ENCODE measurements at regions not wholly inside any gene's neighbourhood (a gene's known extent, or its start where the extent isn't known, plus 50 kb on each side); places are given as distances from the start of the nearest gene placed in this dataset.
"Not testable (repeated sequence)": the region's sequence is repeated elsewhere in the genome, so short reads cannot be mapped to it uniquely, and the experiment has no call there.

GRCh38 chr3:159884661-159885402, 103.8 kb upstream of the IL12A start:
- H3K79me2 ChIP-seq (ENCODE audit: insufficient read depth, low read depth): no peaks in the 10 kb centered on the region
- 0 out of 2 replicates have a peak overlapping the region, but pooled peaks have one; percentile 8 for H3K4me2 ChIP-seq

DNA sequence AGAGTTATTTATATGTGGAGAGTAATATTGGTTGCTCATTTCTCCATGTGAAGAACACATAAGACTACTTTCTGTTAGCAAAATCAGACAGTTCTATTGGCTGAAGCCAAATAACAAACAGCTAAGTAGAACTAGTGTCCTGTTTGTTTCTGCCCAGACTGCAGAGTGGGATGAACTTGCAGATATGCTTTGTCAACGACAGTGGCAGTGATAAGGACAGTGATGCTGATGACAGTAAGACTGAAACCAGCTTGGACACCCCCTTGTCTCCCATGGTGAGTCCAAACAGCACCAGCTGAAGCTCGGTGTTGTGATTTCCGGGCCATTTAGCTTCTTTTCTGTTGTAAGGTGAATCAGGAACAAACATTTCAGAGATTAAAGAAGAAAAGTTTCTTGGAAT, 102.6 kb upstream of the IL12A start:
- H3K4me3 ChIP-seq (IDR thresholded peaks at IDR 0.05; ENCODE audit: insufficient read depth, low read depth, low read length): no peak overlapping the region
- no peak overlapping the region for H3K9ac ChIP-seq
- peaks cover 27% of the 10 kb centered on the region for H3K4me1 ChIP-seq (ENCODE audit: low read depth, poor library complexity, severe bottlenecking)
- no peaks in the 10 kb centered on the region for H3K36me3 ChIP-seq (ENCODE audit: insufficient read depth)
- H2AFZ ChIP-seq (ENCODE audit: low read depth): no peak overlapping the region
- no peak overlapping the region for H3K27ac ChIP-seq
- TF ChIP-seq CTCF (conservative IDR thresholded peaks at IDR 0.05; ENCODE audit: low read depth, low read length): no peak
- no peak overlapping the region for H3K4me2 ChIP-seq
- no peaks in the 10 kb centered on the region for H3K79me2 ChIP-seq (ENCODE audit: insufficient read depth, low read depth)
- H3K27me3 ChIP-seq (ENCODE audit: insufficient read depth, low read depth): no peaks in the 10 kb centered on the region
- H4K20me1 ChIP-seq (ENCODE audit: insufficient read depth): no peaks in the 10 kb centered on the region

More at GRCh38 chr3:159884661-159885402, 103.8 kb upstream of the IL12A start:
- Histone ChIP-seq H3K4me3 (IDR thresholded peaks at IDR 0.05; ENCODE audit: insufficient read depth, low read depth, low read length) (no peak overlapping the region), H3K4me1 (ENCODE audit: low read depth, poor library complexity, severe bottlenecking) (peaks cover 27% of the 10 kb centered on the region), H3K27me3 (ENCODE audit: insufficient read depth, low read depth) (no peaks in the 10 kb centered on the region), H2AFZ (ENCODE audit: low read depth) (peak overlapping the region; percentile 8; the same call in 1 of the 2 replicates), H3K27ac (no peak overlapping the region), H4K20me1 (ENCODE audit: insufficient read depth) (no peaks in the 10 kb centered on the region), H3K9ac (no peak overlapping the region), H3K36me3 (ENCODE audit: insufficient read depth) (no peaks in the 10 kb centered on the region)
- TF ChIP-seq CTCF (conservative IDR thresholded peaks at IDR 0.05; ENCODE audit: low read depth, low read length): peak; percentile 83

DNA sequence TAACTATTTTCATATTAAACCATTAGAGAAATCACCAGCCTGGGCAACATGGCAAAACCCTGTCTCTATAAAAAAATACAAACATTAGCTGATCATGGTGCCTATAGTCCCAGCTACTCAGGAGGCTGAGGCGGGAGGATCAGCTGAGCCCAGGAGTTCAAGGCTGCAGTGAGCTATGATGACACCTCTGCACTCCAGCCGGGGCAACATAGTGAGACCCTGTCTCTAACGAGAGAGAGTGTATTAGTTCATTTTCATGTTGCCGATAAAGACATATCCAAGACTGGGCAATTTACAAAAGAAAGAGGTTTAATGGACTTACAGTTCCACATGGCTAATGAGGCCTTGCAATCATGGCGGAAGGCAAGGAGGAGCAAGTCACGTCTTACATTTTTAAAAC, 102.1 kb upstream of the IL12A start:
- not testable (repeated sequence) for H3K9ac ChIP-seq; H2AFZ ChIP-seq (ENCODE audit: low read depth); H4K20me1 ChIP-seq (ENCODE audit: insufficient read depth); H3K4me3 ChIP-seq (IDR thresholded peaks at IDR 0.05; ENCODE audit: insufficient read depth, low read depth, low read length); H3K4me2 ChIP-seq; H3K36me3 ChIP-seq (ENCODE audit: insufficient read depth); H3K27me3 ChIP-seq (ENCODE audit: insufficient read depth, low read depth); H3K27ac ChIP-seq; H3K79me2 ChIP-seq (ENCODE audit: insufficient read depth, low read depth)
- peaks cover 27% of the 10 kb centered on the region for H3K4me1 ChIP-seq (ENCODE audit: low read depth, poor library complexity, severe bottlenecking)

GRCh38 chr3:159887168-159887567, 101.5 kb upstream of the IL12A start:
- Histone ChIP-seq H3K4me1 (ENCODE audit: low read depth, poor library complexity, severe bottlenecking) (peaks cover 23% of the 10 kb centered on the region), H2AFZ (ENCODE audit: low read depth) (no peak overlapping the region), H3K4me2 (no peak overlapping the region), H3K9ac (no peak overlapping the region), H3K27ac (no peak overlapping the region), H3K27me3 (ENCODE audit: insufficient read depth, low read depth) (no peaks in the 10 kb centered on the region), H3K36me3 (ENCODE audit: insufficient read depth) (no peaks in the 10 kb centered on the region), H3K4me3 (IDR thresholded peaks at IDR 0.05; ENCODE audit: insufficient read depth, low read depth, low read length) (no peak overlapping the region), H3K79me2 (ENCODE audit: insufficient read depth, low read depth) (no peaks in the 10 kb centered on the region), H4K20me1 (ENCODE audit: insufficient read depth) (no peaks in the 10 kb centered on the region)
- no peak for TF ChIP-seq CTCF (conservative IDR thresholded peaks at IDR 0.05; ENCODE audit: low read depth, low read length)

GRCh38 chr3:159887911-159888310, 100.7 kb upstream of the IL12A start:
- H4K20me1 ChIP-seq (ENCODE audit: insufficient read depth): no peaks in the 10 kb centered on the region
- H2AFZ ChIP-seq (ENCODE audit: low read depth): no peak overlapping the region
- no peak overlapping the region for H3K27ac ChIP-seq
- H3K36me3 ChIP-seq (ENCODE audit: insufficient read depth): no peaks in the 10 kb centered on the region
- H3K4me3 ChIP-seq (IDR thresholded peaks at IDR 0.05; ENCODE audit: insufficient read depth, low read depth, low read length): no peak overlapping the region
- no peak for TF ChIP-seq CTCF (conservative IDR thresholded peaks at IDR 0.05; ENCODE audit: low read depth, low read length)
- H3K27me3 ChIP-seq (ENCODE audit: insufficient read depth, low read depth): no peaks in the 10 kb centered on the region
- peaks cover 15% of the 10 kb centered on the region for H3K4me1 ChIP-seq (ENCODE audit: low read depth, poor library complexity, severe bottlenecking)
- no peaks in the 10 kb centered on the region for H3K79me2 ChIP-seq (ENCODE audit: insufficient read depth, low read depth)
- no peak overlapping the region for H3K4me2 ChIP-seq
- H3K9ac ChIP-seq: no peak overlapping the region

All from KMS-11 (cell line).